HepG2 (cell line): ENCODE measurements at regions not wholly inside any gene's neighbourhood (a gene's known extent, or its start where the extent isn't known, plus 50 kb on each side); places are given as distances from the start of the nearest gene placed in this dataset.

Experiments used
- ATAC-seq: fragments of 200-7000 bp; cut with Tn5 transposase; 3 replicates; pipeline ENCODE4 v1.9.1; 2020; ENCODE audit warnings: mild to moderate bottlenecking, moderate library complexity
- BruUV-seq: library from RNA; stranded (reverse); fragments of 400-500 nt; replicated peaks from 2 replicates; lab custom pipeline; 2021; lab: Mats Ljungman, UMichigan
- CTCF ChIA-PET: fragments of 300-600 bp; formaldehyde crosslinking; extraction: SDS; loops from one replicate; lab custom pipeline; 2021; ENCODE audit warnings: low total read pairs, inconsistent platforms, low intra/inter-chr PET ratio; lab: Yijun Ruan, JAX
- POLR2A ChIA-PET: fragments of 350-600 bp; sonication (Branson Sonifier 250); formaldehyde crosslinking; loops from one replicate; lab custom pipeline; 2020; ENCODE audit warnings: antibody characterized with exemption, inconsistent platforms; lab: Yijun Ruan, JAX
- DNase-seq: peaks from one replicate; pipeline ENCODE4 v3.0.0-alpha.2; 2015; ENCODE audit warnings: low spot score
- FAIRE-seq: peaks from 3 replicates; lab custom pipeline; 2011; peaks lifted over from hg19 to GRCh38; lab: Jason Lieb, UNC
- H2AFZ ChIP-seq: one replicate; pipeline ENCODE4 v1.6.1; 2011; ENCODE audit warnings: low read length, inconsistent platforms
- H3K27ac ChIP-seq: fragments of 300-600 bp; 3 replicates; pipeline ENCODE4 v1.8.0; 2011; ENCODE audit warnings: mixed run types, mild to moderate bottlenecking, mixed read lengths, low read length, inconsistent platforms; ENCODE audit not compliant: insufficient read depth; ENCODE audit errors: extremely low read length
- H3K27me3 ChIP-seq, 2 experiments: fragments of 200-600 bp in 1 of 2; 2 replicates in 1 of 2; 3 replicates in 1 of 2; pipeline versions ENCODE4 v1.6.0 to v1.8.0; 2011; ENCODE audit warnings: low read length in 2 of 2, mild to moderate bottlenecking in 2 of 2, moderate library complexity in 2 of 2, inconsistent platforms in 1 of 2; ENCODE audit not compliant: insufficient read depth in 2 of 2, control insufficient read depth in 1 of 2
- H3K36me3 ChIP-seq, 2 experiments: fragments of 200-600 bp in 1 of 2; replicated peaks in 1 of 2; 2 replicates in 1 of 2; 3 replicates in 1 of 2; pipeline versions ENCODE4 v1.5.1 to v1.8.0; 2011; ENCODE audit warnings: low read length in 2 of 2, inconsistent platforms in 1 of 2; ENCODE audit not compliant: insufficient read depth in 2 of 2, control insufficient read depth in 1 of 2
- H3K4me1 ChIP-seq: 2 replicates; pipeline ENCODE4 v1.5.1; 2012; ENCODE audit warnings: low read length, inconsistent platforms; ENCODE audit not compliant: insufficient read depth
- H3K4me2 ChIP-seq: 2 replicates; pipeline ENCODE4 v1.6.0; 2011; ENCODE audit warnings: low read depth, low read length, inconsistent platforms
- H3K4me3 ChIP-seq, 3 experiments: fragments of 200-600 bp in 1 of 3; sonication (generic), shearing (Covaris generic) in 1 of 3; replicated peaks in 1 of 3; 2 replicates each; pipeline ENCODE4 v1.5.1; 2011 to 2016; ENCODE audit warnings: low read length in 3 of 3, inconsistent platforms in 2 of 3, low read depth in 2 of 3, mild to moderate bottlenecking in 2 of 3, control low read depth in 1 of 3, mixed read lengths in 1 of 3; ENCODE audit not compliant: insufficient read depth in 1 of 3
- H3K79me2 ChIP-seq: one replicate; pipeline ENCODE4 v1.6.1; 2011; ENCODE audit warnings: low read length, inconsistent platforms; ENCODE audit not compliant: insufficient read depth
- H3K9ac ChIP-seq: 2 replicates; pipeline ENCODE4 v1.6.0; 2011; ENCODE audit warnings: mild to moderate bottlenecking, low read depth, low read length, inconsistent platforms; ENCODE audit not compliant: insufficient read depth
- H3K9me3 ChIP-seq: 2 replicates; pipeline ENCODE4 v1.5.1; 2012; ENCODE audit warnings: mild to moderate bottlenecking, low read length
- H4K20me1 ChIP-seq: 2 replicates; pipeline ENCODE4 v1.6.0; 2011; ENCODE audit warnings: inconsistent platforms, mild to moderate bottlenecking, low read length, moderate library complexity; ENCODE audit not compliant: insufficient read depth
- FOXK2 ChIP-seq: fragments of 450-650 bp; IDR thresholded peaks from 2 replicates; pipeline ENCODE4 v1.6.1; 2016
- MEIS2 ChIP-seq: sonication (generic); formaldehyde crosslinking; IDR thresholded peaks from 2 replicates; pipeline ENCODE4 v1.9.0; 2021; ENCODE audit warnings: mild to moderate bottlenecking, missing genetic modification reagents
- PITX1 ChIP-seq: sonication (generic); formaldehyde crosslinking; IDR thresholded peaks from 2 replicates; pipeline ENCODE4 v1.5.1; 2020; ENCODE audit warnings: mild to moderate bottlenecking, missing genetic modification reagents
- POLR2AphosphoS2 ChIP-seq: IDR thresholded peaks from 2 replicates; pipeline ENCODE4 v1.6.1; 2011; ENCODE audit warnings: low read depth, low read length, improper control_type of control experiment
- TP53 ChIP-seq: sonication (generic); formaldehyde crosslinking; conservative IDR thresholded peaks from 2 replicates; pipeline ENCODE4 v1.4.0; 2020; ENCODE audit warnings: missing genetic modification reagents
- ZBTB2 ChIP-seq: sonication (generic); formaldehyde crosslinking; IDR thresholded peaks from 2 replicates; pipeline ENCODE4 v1.8.0; 2022; ENCODE audit warnings: low read depth, missing genetic modification reagents
- ZNF101 ChIP-seq: sonication (generic); formaldehyde crosslinking; IDR thresholded peaks from 2 replicates; pipeline ENCODE4 v1.4.0; 2020; ENCODE audit warnings: mild to moderate bottlenecking, low read depth, missing genetic modification reagents, borderline replicate concordance
- ZNF326 ChIP-seq: sonication (generic); formaldehyde crosslinking; IDR thresholded peaks from 2 replicates; pipeline ENCODE4 v1.4.0; 2020; ENCODE audit warnings: missing genetic modification reagents, borderline replicate concordance
- ZNF382 ChIP-seq: sonication (generic); formaldehyde crosslinking; IDR thresholded peaks from 2 replicates; pipeline ENCODE4 v1.5.0; 2020; ENCODE audit warnings: missing genetic modification reagents, mild to moderate bottlenecking, borderline replicate concordance
- ZNF414 ChIP-seq: sonication (generic); formaldehyde crosslinking; IDR thresholded peaks from 2 replicates; pipeline ENCODE4 v1.5.0; 2020; ENCODE audit warnings: missing genetic modification reagents
- ZNF431 ChIP-seq: sonication (generic); formaldehyde crosslinking; IDR thresholded peaks from 2 replicates; pipeline ENCODE4 v1.9.0; 2022; ENCODE audit warnings: missing genetic modification reagents, low read depth, mild to moderate bottlenecking, borderline replicate concordance
- ZNF441 ChIP-seq: sonication (generic); formaldehyde crosslinking; IDR thresholded peaks from 2 replicates; pipeline ENCODE4 v1.7.0; 2021; ENCODE audit warnings: missing genetic modification reagents, borderline replicate concordance
- ZNF496 ChIP-seq: sonication (generic); formaldehyde crosslinking; IDR thresholded peaks from 2 replicates; pipeline ENCODE4 v1.8.1; 2023; ENCODE audit warnings: mild to moderate bottlenecking, moderate library complexity, missing genetic modification reagents; ENCODE audit not compliant: insufficient replicate concordance
- ZNF567 ChIP-seq: sonication (generic); formaldehyde crosslinking; IDR thresholded peaks from 2 replicates; pipeline ENCODE4 v1.8.1; 2023; ENCODE audit warnings: mild to moderate bottlenecking, missing genetic modification reagents, borderline replicate concordance
- ZNF75D ChIP-seq: sonication (generic); formaldehyde crosslinking; IDR thresholded peaks from 2 replicates; pipeline ENCODE4 v1.8.1; 2023; ENCODE audit warnings: missing genetic modification reagents, mild to moderate bottlenecking, borderline replicate concordance
- ZSCAN30 ChIP-seq: sonication (generic); formaldehyde crosslinking; IDR thresholded peaks from 2 replicates; pipeline ENCODE4 v1.5.0; 2020; ENCODE audit warnings: mild to moderate bottlenecking, missing genetic modification reagents
- WGBS: methylation state at CpG from one replicate; pipeline ENCODE4 v1.1.6; 2017; ENCODE audit warnings: low lambda C conversion rate; 5-methylcytosine and 5-hydroxymethylcytosine counted together
- in situ Hi-C: cut with HindIII; loops from 2 replicates; pipeline ENCODE4 v1.10.0; 2017; ENCODE audit warnings: low pct_unique_long_range_greater_than_20kb; ENCODE audit not compliant: extremely low pct_ligation_motif_present
- intact Hi-C: fragments of 100-400 bp; cut with micrococcal nuclease; formaldehyde crosslinking; loops from one replicate; pipeline ENCODE4 v1.10.0; 2022; ENCODE audit not compliant: unreplicated experiment

GRCh38 chr16:55007504-55007903, 76.8 kb downstream of the IRX5 start:
- 37% methylated on average over 7 of the region's 8 CpGs for WGBS
- Histone ChIP-seq H2AFZ (no peak overlapping the region), H3K36me3 (no peaks in the 10 kb centered on the region)
- TF ChIP-seq ZNF75D (CRISPR knock-in tag) (no peak), ZNF431 (CRISPR knock-in tag) (no peak), MEIS2 (no peak), ZSCAN30 (CRISPR knock-in tag) (no peak)
- TF ChIP-seq, all 625 proteins: peak for 0
- no peaks in the 10 kb centered on the region for H4K20me1 ChIP-seq
- ChIA-PET POLR2A (no interaction called here), CTCF (no interaction called here)
- no peaks in the 10 kb centered on the region for H3K79me2 ChIP-seq
- no peak overlapping the region for H3K4me2 ChIP-seq
- intact Hi-C loops, result no loop called here
- in situ Hi-C loops, result no loop called here
- H3K9me3 ChIP-seq, result no peaks in the 10 kb centered on the region
- no TSS peak for BruUV-seq
- H3K27me3 ChIP-seq, result peaks cover 3 to 5% of the 10 kb centered on the region in 2 experiments; a peak in 4 of 5 replicates
- no peak for DNase-seq
- no peak for FAIRE-seq
- H3K4me1 ChIP-seq, result no peaks in the 10 kb centered on the region
- ATAC-seq, result no peak
- no peak overlapping the region for H3K27ac ChIP-seq
- H3K4me3 ChIP-seq, result no peak overlapping the region
- H3K9ac ChIP-seq, result no peak overlapping the region

- H3K9ac ChIP-seq, result no peak overlapping the region
- intact Hi-C loops, result no loop called here
- ATAC-seq (no peak), FAIRE-seq (no peak), DNase-seq (no peak)
- CTCF ChIA-PET, result no interaction called here
- BruUV-seq, result no TSS peak
- H4K20me1 ChIP-seq, result no peaks in the 10 kb centered on the region
- H3K36me3 ChIP-seq, result no peaks in the 10 kb centered on the region
- POLR2A ChIA-PET, result no interaction called here
- no peaks in the 10 kb centered on the region for H3K79me2 ChIP-seq
- H3K4me2 ChIP-seq, result no peak overlapping the region
- no peak overlapping the region for H3K4me3 ChIP-seq
- peaks cover 0 to 3% of the 10 kb centered on the region in 2 experiments; a peak in 3 of 5 replicates for H3K27me3 ChIP-seq
- H3K27ac ChIP-seq, result no peak overlapping the region
- H3K9me3 ChIP-seq, result no peaks in the 10 kb centered on the region
- H2AFZ ChIP-seq, result no peak overlapping the region
- in situ Hi-C loops, result no loop called here
- 33% methylated on average over 13 of the region's 15 CpGs for WGBS
- no peaks in the 10 kb centered on the region for H3K4me1 ChIP-seq
- TF ChIP-seq ZNF382 (CRISPR knock-in tag), result no peak
- no peak for TF ChIP-seq ZNF567 (CRISPR knock-in tag)
- TF ChIP-seq ZNF326 (CRISPR knock-in tag), result no peak
- TF ChIP-seq FOXK2, result no peak
- TF ChIP-seq ZNF101 (CRISPR knock-in tag), result no peak
- no peak for TF ChIP-seq TP53 (CRISPR knock-in tag)
- TF ChIP-seq ZNF496 (CRISPR knock-in tag), result no peak
- no peak for TF ChIP-seq ZNF441 (CRISPR knock-in tag)
- no peak for TF ChIP-seq POLR2AphosphoS2
- no peak for TF ChIP-seq ZNF414 (CRISPR knock-in tag)
- TF ChIP-seq PITX1, result no peak
- TF ChIP-seq ZBTB2 (CRISPR knock-in tag), result no peak
These were observed 78.3 kb downstream of the IRX5 start for GRCh38 chr16:55008836-55009510.
